Bronchial epithelial cell (primary cell): ENCODE measurements at regions not wholly inside any gene's neighbourhood (a gene's known extent, or its start where the extent isn't known, plus 50 kb on each side); places are given as distances from the start of the nearest gene placed in this dataset.

Experiments used
- DNase-seq: peaks from one replicate; pipeline ENCODE4 v3.0.0-alpha.2; 2010; ENCODE audit warnings: low read depth
- FAIRE-seq: peaks from 2 replicates; lab custom pipeline; 2011; peaks lifted over from hg19 to GRCh38; lab: Jason Lieb, UNC
- H3K27me3 ChIP-seq: 2 replicates; pipeline ENCODE4 v1.5.1; 2011; ENCODE audit warnings: low read length; ENCODE audit not compliant: control insufficient read depth, insufficient read depth
- H3K36me3 ChIP-seq: 2 replicates; pipeline ENCODE4 v1.5.1; 2011; ENCODE audit warnings: low read length; ENCODE audit not compliant: control insufficient read depth, insufficient read depth
- H3K4me3 ChIP-seq: 2 replicates; pipeline ENCODE4 v1.5.1; 2011; ENCODE audit warnings: mild to moderate bottlenecking, low read depth, low read length, control low read depth
- TF ChIP-seq, protein P1 (sequence below): IDR thresholded peaks from 2 replicates; pipeline ENCODE4 v1.5.1; 2011; ENCODE audit warnings: mild to moderate bottlenecking, moderate library complexity, low read length, control low read depth, inconsistent platforms; ENCODE audit not compliant: insufficient read depth, severe bottlenecking

DNA sequence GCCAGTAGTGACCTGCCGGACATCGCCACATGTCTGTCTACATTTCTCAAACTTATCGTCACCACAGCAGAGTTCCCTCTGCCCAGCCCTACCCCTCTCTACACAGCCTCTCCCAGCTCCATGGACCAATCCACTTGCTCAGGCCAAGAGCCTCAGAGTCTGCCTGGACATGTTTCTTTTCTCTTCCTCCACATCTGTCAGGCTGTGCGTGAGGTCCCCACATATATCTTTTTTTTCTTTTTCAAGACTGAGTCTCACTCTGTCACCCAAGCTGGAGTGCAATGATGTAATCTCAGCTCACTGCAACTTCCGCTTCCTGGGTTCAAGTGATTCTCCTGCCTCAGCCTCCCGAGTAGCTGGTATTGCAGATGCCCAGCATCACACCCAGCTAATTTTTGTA lies 62.7 kb upstream of the GGTA1 start:
- Histone ChIP-seq H3K4me3 (no peak overlapping the region), H3K36me3 (no peaks in the 10 kb centered on the region), H3K27me3 (no peaks in the 10 kb centered on the region)
- DNase-seq (peak; percentile 86), FAIRE-seq (peak; percentile 97)
- TF ChIP-seq, protein P1, sequence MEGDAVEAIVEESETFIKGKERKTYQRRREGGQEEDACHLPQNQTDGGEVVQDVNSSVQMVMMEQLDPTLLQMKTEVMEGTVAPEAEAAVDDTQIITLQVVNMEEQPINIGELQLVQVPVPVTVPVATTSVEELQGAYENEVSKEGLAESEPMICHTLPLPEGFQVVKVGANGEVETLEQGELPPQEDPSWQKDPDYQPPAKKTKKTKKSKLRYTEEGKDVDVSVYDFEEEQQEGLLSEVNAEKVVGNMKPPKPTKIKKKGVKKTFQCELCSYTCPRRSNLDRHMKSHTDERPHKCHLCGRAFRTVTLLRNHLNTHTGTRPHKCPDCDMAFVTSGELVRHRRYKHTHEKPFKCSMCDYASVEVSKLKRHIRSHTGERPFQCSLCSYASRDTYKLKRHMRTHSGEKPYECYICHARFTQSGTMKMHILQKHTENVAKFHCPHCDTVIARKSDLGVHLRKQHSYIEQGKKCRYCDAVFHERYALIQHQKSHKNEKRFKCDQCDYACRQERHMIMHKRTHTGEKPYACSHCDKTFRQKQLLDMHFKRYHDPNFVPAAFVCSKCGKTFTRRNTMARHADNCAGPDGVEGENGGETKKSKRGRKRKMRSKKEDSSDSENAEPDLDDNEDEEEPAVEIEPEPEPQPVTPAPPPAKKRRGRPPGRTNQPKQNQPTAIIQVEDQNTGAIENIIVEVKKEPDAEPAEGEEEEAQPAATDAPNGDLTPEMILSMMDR, result no peak

DNA sequence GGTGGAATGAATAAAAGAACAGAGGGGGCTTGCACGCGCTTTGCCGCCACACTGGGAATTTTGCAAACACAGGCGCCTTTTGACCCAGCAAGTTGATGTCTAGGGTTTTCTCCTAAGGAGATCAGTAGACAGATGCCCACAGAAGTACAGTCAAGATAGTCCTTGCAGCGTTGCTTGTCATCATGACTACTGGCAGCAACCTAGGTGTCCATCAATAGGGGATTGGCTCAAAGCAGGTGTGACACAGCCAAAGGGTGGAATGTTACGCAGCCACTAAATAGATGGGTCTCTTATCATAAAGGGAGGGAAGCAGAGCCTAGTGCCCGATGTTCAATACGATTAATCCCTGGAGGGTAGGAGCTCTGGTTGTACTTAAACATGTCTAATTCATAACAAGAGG lies 63.8 kb upstream of the GGTA1 start:
- Histone ChIP-seq H3K36me3 (no peaks in the 10 kb centered on the region), H3K27me3 (no peaks in the 10 kb centered on the region), H3K4me3 (no peak overlapping the region)
- FAIRE-seq, result no peak
- TF ChIP-seq, protein P1, result no peak
- DNase-seq, result no peak

DNA sequence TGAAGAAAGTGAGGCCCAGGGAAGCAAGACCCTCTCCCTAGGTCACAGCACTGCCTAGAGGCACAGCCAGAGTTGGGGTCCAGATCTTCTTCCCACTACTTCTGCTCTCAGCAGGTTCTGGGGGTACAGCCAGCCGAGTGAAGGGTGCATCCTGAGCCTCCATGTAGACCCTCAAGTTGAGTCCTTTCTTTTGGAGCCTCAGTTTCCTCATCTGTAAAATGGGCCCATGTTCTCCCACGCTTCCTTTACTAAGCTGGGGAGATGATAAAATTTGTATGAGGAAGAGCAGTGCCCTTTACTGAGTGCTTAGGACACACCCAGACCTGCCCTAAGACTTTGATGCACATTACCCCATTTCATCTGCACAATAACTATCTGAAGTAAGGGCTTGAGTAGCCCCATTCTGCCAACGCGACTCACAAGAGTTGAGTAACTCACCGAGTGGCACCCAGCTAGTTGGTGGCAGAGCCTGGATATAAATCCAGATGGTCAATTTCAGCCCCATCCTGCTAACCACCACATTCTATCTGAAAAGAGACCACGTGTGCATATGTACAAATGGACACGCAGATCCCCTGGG lies 64.3 kb upstream of the GGTA1 start:
- TF ChIP-seq, protein P1, result no peak
- no peak overlapping the region for H3K4me3 ChIP-seq
- H3K27me3 ChIP-seq, result no peaks in the 10 kb centered on the region
- no peaks in the 10 kb centered on the region for H3K36me3 ChIP-seq
- peak; percentile 49 for DNase-seq
- peak; percentile 95 for FAIRE-seq

DNA sequence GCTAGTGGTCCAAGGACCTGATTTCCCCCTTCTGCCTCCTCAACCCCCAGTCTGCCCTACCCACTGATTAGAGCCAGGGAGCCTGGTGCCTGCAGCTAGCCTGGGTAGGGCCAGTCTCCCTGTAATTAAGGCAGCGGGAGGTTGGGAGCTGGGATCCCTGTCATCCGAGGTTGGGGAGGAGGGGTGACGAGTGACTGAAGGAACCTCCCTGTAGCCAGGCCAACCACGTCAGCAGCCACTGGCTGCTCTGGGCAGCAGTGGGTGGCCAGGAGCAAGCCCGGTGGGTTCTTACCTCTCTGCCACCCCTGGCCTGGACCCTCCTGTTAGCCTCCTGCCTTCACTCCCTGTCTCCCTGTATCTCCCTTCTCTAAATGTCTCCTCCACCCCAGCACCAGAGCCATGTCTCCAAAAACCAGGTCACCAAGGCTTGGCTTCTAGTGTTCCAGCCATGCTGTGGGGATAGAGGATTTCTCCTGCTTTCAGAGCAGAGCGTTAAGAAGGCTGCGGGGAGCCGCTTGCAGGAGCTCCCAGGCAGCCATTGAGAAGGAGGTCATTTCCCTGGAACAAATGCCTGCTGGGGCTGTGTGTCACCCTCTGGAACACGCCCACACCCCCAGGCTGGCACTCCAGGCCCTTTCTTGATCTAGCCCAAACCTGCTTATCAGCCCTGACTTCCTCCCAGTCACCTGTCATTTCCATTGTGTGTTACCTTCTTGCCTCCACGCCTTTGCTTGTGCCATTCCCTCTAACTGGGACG lies 65.0 kb upstream of the GGTA1 start:
- Histone ChIP-seq H3K36me3 (no peaks in the 10 kb centered on the region), H3K27me3 (no peaks in the 10 kb centered on the region), H3K4me3 (no peak overlapping the region)
- TF ChIP-seq, protein P1, result no peak
- DNase-seq, result peak; percentile 64
- FAIRE-seq, result peak; percentile 84

DNA sequence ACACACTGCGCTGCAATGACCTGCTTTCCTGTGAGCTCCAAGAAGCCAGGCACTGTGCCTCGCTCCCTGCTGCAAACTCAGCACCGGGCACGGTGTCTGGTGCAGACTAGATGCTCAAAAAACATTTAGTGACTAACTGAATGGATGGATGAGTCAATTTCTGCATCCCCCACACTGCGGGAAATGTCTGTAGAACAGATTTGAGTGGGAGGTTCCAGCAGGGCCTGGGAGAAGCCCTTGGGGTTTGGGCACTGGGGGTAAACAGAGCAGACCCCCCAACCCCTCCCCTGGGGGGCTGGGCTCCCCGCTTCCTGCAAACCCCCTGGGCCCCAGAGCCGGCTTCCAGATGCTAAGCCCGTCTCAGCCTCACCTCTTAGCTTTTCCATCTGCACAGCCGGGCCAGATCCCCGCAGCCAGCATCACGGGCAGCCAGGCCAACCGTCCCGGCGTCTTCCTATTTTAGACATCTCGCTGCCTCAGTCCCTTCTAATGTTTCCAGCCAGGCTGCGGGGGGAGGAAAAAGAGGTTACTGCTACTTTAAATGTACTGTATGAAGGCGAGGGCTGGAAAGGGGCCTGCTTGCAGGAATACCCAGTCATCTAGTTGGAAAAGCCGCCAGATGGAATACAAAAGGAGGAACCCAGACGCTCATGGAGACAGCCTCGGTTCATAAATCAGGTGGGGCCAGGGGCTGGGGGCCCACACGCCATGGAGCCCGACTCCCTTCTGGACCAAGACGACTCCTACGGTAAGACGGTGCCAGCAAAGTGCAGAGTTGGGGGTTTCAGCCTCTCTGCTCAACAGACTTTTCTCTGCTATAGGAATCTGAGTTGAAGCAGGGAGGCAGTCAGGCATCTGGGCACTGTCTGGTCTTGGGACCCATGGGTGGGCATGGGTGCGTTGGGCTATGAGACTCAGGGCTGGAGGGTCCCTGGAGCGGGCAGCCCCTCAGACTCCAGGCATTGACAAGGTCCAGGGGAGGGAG lies 67.1 kb upstream of the GGTA1 start:
- Histone ChIP-seq H3K36me3 (no peaks in the 10 kb centered on the region), H3K4me3 (no peak overlapping the region), H3K27me3 (no peaks in the 10 kb centered on the region)
- peak; percentile 62 for DNase-seq
- FAIRE-seq, result peak; percentile 7
- TF ChIP-seq, protein P1, result no peak
